ENCODE measurements at regions not wholly inside any gene's neighbourhood (a gene's known extent, or its start where the extent isn't known, plus 50 kb on each side); places are given as distances from the start of the nearest gene placed in this dataset.
"Not testable (repeated sequence)": the region's sequence is repeated elsewhere in the genome, so short reads cannot be mapped to it uniquely, and the experiment has no call there.

GRCh38 chrX:114167276-114167675 lies 416.6 kb upstream of the HTR2C start:
- H3K27me3 ChIP-seq (ENCODE audit: control insufficient read depth, insufficient read depth, low read length, poor library complexity, severe bottlenecking); H3K27ac ChIP-seq (ENCODE audit: insufficient read depth, low read depth, low read length, poor library complexity, severe bottlenecking); H3K4me3 ChIP-seq (ENCODE audit: insufficient read depth, low read depth, low read length); H3K36me3 ChIP-seq (ENCODE audit: control insufficient read depth, insufficient read depth, low read length); H3K4me1 ChIP-seq (ENCODE audit: control insufficient read depth, insufficient read depth, low read length); H3K9me3 ChIP-seq (ENCODE audit: control insufficient read depth, low read length): not testable (repeated sequence)
- WGBS, 2 experiments: 76 to 77% methylated on average over 5 of the region's 5 CpGs

GRCh38 chrX:114166601-114167000 lies 417.3 kb upstream of the HTR2C start:
- no peak overlapping the region for H3K4me3 ChIP-seq (ENCODE audit: insufficient read depth, low read depth, low read length)
- WGBS, 2 experiments: no CpG with 5 or more reads among the region's 1 CpG
- no peaks in the 10 kb centered on the region for H3K27me3 ChIP-seq (ENCODE audit: control insufficient read depth, insufficient read depth, low read length, poor library complexity, severe bottlenecking)
- no peak overlapping the region for H3K27ac ChIP-seq (ENCODE audit: insufficient read depth, low read depth, low read length, poor library complexity, severe bottlenecking)
- H3K4me1 ChIP-seq (ENCODE audit: control insufficient read depth, insufficient read depth, low read length): no peaks in the 10 kb centered on the region
- no peaks in the 10 kb centered on the region for H3K36me3 ChIP-seq (ENCODE audit: control insufficient read depth, insufficient read depth, low read length)
- H3K9me3 ChIP-seq (ENCODE audit: control insufficient read depth, low read length): no peaks in the 10 kb centered on the region

- Histone ChIP-seq H3K4me3 (ENCODE audit: insufficient read depth, low read depth, low read length) (no peak overlapping the region), H3K36me3 (ENCODE audit: control insufficient read depth, insufficient read depth, low read length) (no peaks in the 10 kb centered on the region), H3K9me3 (ENCODE audit: control insufficient read depth, low read length) (no peaks in the 10 kb centered on the region), H3K4me1 (ENCODE audit: control insufficient read depth, insufficient read depth, low read length) (no peaks in the 10 kb centered on the region), H3K27me3 (ENCODE audit: control insufficient read depth, insufficient read depth, low read length, poor library complexity, severe bottlenecking) (no peaks in the 10 kb centered on the region), H3K27ac (ENCODE audit: insufficient read depth, low read depth, low read length, poor library complexity, severe bottlenecking) (no peak overlapping the region)
- WGBS, 2 experiments: 97 to 100% methylated on average over 3 of the region's 3 CpGs
Measured at GRCh38 chrX:114165537-114165936, 418.3 kb upstream of the HTR2C start.

- no peak overlapping the region for H3K27ac ChIP-seq (ENCODE audit: insufficient read depth, low read depth, low read length, poor library complexity, severe bottlenecking)
- no peak overlapping the region for H3K4me3 ChIP-seq (ENCODE audit: insufficient read depth, low read depth, low read length)
- H3K9me3 ChIP-seq (ENCODE audit: control insufficient read depth, low read length): no peaks in the 10 kb centered on the region
- H3K36me3 ChIP-seq (ENCODE audit: control insufficient read depth, insufficient read depth, low read length): no peaks in the 10 kb centered on the region
- no peaks in the 10 kb centered on the region for H3K4me1 ChIP-seq (ENCODE audit: control insufficient read depth, insufficient read depth, low read length)
- WGBS, 2 experiments: 73 to 76% methylated on average over 9 of the region's 9 CpGs
- H3K27me3 ChIP-seq (ENCODE audit: control insufficient read depth, insufficient read depth, low read length, poor library complexity, severe bottlenecking): no peaks in the 10 kb centered on the region
Measured at GRCh38 chrX:114162068-114162735, 421.7 kb upstream of the HTR2C start.

- WGBS, 2 experiments: no CpG with 5 or more reads among the region's 1 CpG
- Histone ChIP-seq H3K27me3 (ENCODE audit: control insufficient read depth, insufficient read depth, low read length, poor library complexity, severe bottlenecking) (no peaks in the 10 kb centered on the region), H3K9me3 (ENCODE audit: control insufficient read depth, low read length) (no peaks in the 10 kb centered on the region), H3K4me3 (ENCODE audit: insufficient read depth, low read depth, low read length) (no peak overlapping the region), H3K27ac (ENCODE audit: insufficient read depth, low read depth, low read length, poor library complexity, severe bottlenecking) (no peak overlapping the region), H3K36me3 (ENCODE audit: control insufficient read depth, insufficient read depth, low read length) (no peaks in the 10 kb centered on the region), H3K4me1 (ENCODE audit: control insufficient read depth, insufficient read depth, low read length) (no peaks in the 10 kb centered on the region)
Measured at GRCh38 chrX:114152801-114153200, 431.1 kb upstream of the HTR2C start.

- 81 to 88% methylated on average over 1 of the region's 1 CpG for WGBS, 2 experiments
- Histone ChIP-seq H3K36me3 (ENCODE audit: control insufficient read depth, insufficient read depth, low read length) (no peaks in the 10 kb centered on the region), H3K27me3 (ENCODE audit: control insufficient read depth, insufficient read depth, low read length, poor library complexity, severe bottlenecking) (no peaks in the 10 kb centered on the region), H3K4me3 (ENCODE audit: insufficient read depth, low read depth, low read length) (no peak overlapping the region), H3K4me1 (ENCODE audit: control insufficient read depth, insufficient read depth, low read length) (no peaks in the 10 kb centered on the region), H3K9me3 (ENCODE audit: control insufficient read depth, low read length) (no peaks in the 10 kb centered on the region), H3K27ac (ENCODE audit: insufficient read depth, low read depth, low read length, poor library complexity, severe bottlenecking) (no peak overlapping the region)
Measured at GRCh38 chrX:114152130-114152529, 431.8 kb upstream of the HTR2C start.

- 96 to 100% methylated on average over 1 of the region's 1 CpG for WGBS, 2 experiments
- no peaks in the 10 kb centered on the region for H3K4me1 ChIP-seq (ENCODE audit: control insufficient read depth, insufficient read depth, low read length)
- H3K27ac ChIP-seq (ENCODE audit: insufficient read depth, low read depth, low read length, poor library complexity, severe bottlenecking): no peak overlapping the region
- no peaks in the 10 kb centered on the region for H3K9me3 ChIP-seq (ENCODE audit: control insufficient read depth, low read length)
- no peak overlapping the region for H3K4me3 ChIP-seq (ENCODE audit: insufficient read depth, low read depth, low read length)
- H3K27me3 ChIP-seq (ENCODE audit: control insufficient read depth, insufficient read depth, low read length, poor library complexity, severe bottlenecking): no peaks in the 10 kb centered on the region
- no peaks in the 10 kb centered on the region for H3K36me3 ChIP-seq (ENCODE audit: control insufficient read depth, insufficient read depth, low read length)
Measured at GRCh38 chrX:114134465-114134864, 449.4 kb upstream of the HTR2C start.

GRCh38 chrX:114127411-114128025 lies 456.4 kb upstream of the HTR2C start:
- Histone ChIP-seq H3K27me3 (ENCODE audit: control insufficient read depth, insufficient read depth, low read length, poor library complexity, severe bottlenecking) (no peaks in the 10 kb centered on the region), H3K27ac (ENCODE audit: insufficient read depth, low read depth, low read length, poor library complexity, severe bottlenecking) (no peak overlapping the region), H3K36me3 (ENCODE audit: control insufficient read depth, insufficient read depth, low read length) (no peaks in the 10 kb centered on the region), H3K9me3 (ENCODE audit: control insufficient read depth, low read length) (no peaks in the 10 kb centered on the region), H3K4me1 (ENCODE audit: control insufficient read depth, insufficient read depth, low read length) (no peaks in the 10 kb centered on the region), H3K4me3 (ENCODE audit: insufficient read depth, low read depth, low read length) (no peak overlapping the region)
- 77 to 78% methylated on average over 13 of the region's 13 CpGs for WGBS, 2 experiments

- Histone ChIP-seq H3K27me3 (ENCODE audit: control insufficient read depth, insufficient read depth, low read length, poor library complexity, severe bottlenecking) (no peaks in the 10 kb centered on the region), H3K4me1 (ENCODE audit: control insufficient read depth, insufficient read depth, low read length) (no peaks in the 10 kb centered on the region), H3K4me3 (ENCODE audit: insufficient read depth, low read depth, low read length) (no peak overlapping the region), H3K9me3 (ENCODE audit: control insufficient read depth, low read length) (no peaks in the 10 kb centered on the region), H3K36me3 (ENCODE audit: control insufficient read depth, insufficient read depth, low read length) (no peaks in the 10 kb centered on the region), H3K27ac (ENCODE audit: insufficient read depth, low read depth, low read length, poor library complexity, severe bottlenecking) (no peak overlapping the region)
- 89 to 95% methylated on average over 5 of the region's 5 CpGs for WGBS, 2 experiments
Measured at GRCh38 chrX:114127005-114127404, 456.9 kb upstream of the HTR2C start.

GRCh38 chrX:114101081-114101480 lies 482.8 kb upstream of the HTR2C start:
- 83 to 95% methylated on average over 3 of the region's 3 CpGs for WGBS, 2 experiments
- H3K36me3 ChIP-seq (ENCODE audit: control insufficient read depth, insufficient read depth, low read length): no peaks in the 10 kb centered on the region
- no peak overlapping the region for H3K27ac ChIP-seq (ENCODE audit: insufficient read depth, low read depth, low read length, poor library complexity, severe bottlenecking)
- H3K9me3 ChIP-seq (ENCODE audit: control insufficient read depth, low read length): no peaks in the 10 kb centered on the region
- no peaks in the 10 kb centered on the region for H3K27me3 ChIP-seq (ENCODE audit: control insufficient read depth, insufficient read depth, low read length, poor library complexity, severe bottlenecking)
- H3K4me3 ChIP-seq (ENCODE audit: insufficient read depth, low read depth, low read length): no peak overlapping the region
- H3K4me1 ChIP-seq (ENCODE audit: control insufficient read depth, insufficient read depth, low read length): no peaks in the 10 kb centered on the region

Measured in ectodermal cell (in vitro differentiated cells).